ENCODE measurements at regions not wholly inside any gene's neighbourhood (a gene's known extent, or its start where the extent isn't known, plus 50 kb on each side); places are given as distances from the start of the nearest gene placed in this dataset.

GRCh38 chr6:81328700-81329099 lies 423.8 kb downstream of the TENT5A start:
- Histone ChIP-seq H3K27me3 (ENCODE audit: control insufficient read depth, insufficient read depth, low read length) (no peaks in the 10 kb centered on the region), H3K27ac (ENCODE audit: low read depth in 2 of 2, low read length in 2 of 2) (no peak overlapping the region), H3K9ac (ENCODE audit: low read length in 3 of 3) (no peak overlapping the region), H3K4me1 (ENCODE audit: control insufficient read depth in 2 of 3, insufficient read depth in 2 of 3, low read depth in 1 of 3, low read length in 3 of 3) (no peaks in the 10 kb centered on the region), H3K36me3 (ENCODE audit: control insufficient read depth in 2 of 3, insufficient read depth in 3 of 3, low read length in 3 of 3) (no peaks in the 10 kb centered on the region), H3K4me3 (ENCODE audit: low read length in 3 of 3) (no peak overlapping the region), H3K9me3 (ENCODE audit: control insufficient read depth in 2 of 3, insufficient read depth in 1 of 3, low read length in 3 of 3) (no peaks in the 10 kb centered on the region)
- TF ChIP-seq, protein P1, sequence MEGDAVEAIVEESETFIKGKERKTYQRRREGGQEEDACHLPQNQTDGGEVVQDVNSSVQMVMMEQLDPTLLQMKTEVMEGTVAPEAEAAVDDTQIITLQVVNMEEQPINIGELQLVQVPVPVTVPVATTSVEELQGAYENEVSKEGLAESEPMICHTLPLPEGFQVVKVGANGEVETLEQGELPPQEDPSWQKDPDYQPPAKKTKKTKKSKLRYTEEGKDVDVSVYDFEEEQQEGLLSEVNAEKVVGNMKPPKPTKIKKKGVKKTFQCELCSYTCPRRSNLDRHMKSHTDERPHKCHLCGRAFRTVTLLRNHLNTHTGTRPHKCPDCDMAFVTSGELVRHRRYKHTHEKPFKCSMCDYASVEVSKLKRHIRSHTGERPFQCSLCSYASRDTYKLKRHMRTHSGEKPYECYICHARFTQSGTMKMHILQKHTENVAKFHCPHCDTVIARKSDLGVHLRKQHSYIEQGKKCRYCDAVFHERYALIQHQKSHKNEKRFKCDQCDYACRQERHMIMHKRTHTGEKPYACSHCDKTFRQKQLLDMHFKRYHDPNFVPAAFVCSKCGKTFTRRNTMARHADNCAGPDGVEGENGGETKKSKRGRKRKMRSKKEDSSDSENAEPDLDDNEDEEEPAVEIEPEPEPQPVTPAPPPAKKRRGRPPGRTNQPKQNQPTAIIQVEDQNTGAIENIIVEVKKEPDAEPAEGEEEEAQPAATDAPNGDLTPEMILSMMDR (IDR thresholded peaks at IDR 0.05; ENCODE audit: borderline replicate concordance, extremely low read depth, insufficient read depth): no peak
- DNase-seq (no peak), FAIRE-seq (no peak)
- intact Hi-C loops (cut with DNase I): no loop called here

DNA sequence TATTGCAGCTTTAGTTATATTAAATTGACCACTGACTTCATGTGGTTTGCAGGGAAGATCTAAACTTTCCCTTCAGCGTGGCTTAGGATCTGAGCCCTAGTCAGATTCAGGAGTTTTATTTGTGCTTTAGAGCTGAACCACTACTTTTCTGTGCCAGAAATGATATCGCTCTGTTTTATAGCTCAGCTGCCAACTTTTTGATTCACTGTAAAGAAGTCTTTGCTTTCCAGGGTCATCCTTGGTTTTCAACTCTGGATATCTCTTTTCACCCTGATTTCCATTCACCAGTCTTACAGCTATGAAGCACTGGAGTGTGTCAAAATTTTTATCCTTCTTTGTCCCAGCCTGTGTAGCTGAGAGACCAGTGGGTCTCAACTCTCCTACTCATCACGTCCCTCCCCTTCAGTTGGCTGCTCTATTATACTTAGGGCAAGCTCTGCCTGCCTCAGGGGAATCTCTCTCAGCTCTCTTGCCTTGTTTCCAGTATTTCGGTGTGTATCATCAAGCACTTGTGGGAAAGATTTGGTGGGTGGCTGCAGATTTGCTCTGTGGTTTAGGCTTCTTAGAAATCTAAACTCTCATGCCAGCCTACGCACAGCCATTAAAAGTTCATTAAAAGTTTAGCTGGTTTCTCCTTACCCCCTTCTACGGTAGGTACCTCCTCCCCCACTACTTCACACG lies 425.5 kb downstream of the TENT5A start:
- H3K36me3 ChIP-seq (ENCODE audit: control insufficient read depth in 2 of 3, insufficient read depth in 3 of 3, low read length in 3 of 3): no peaks in the 10 kb centered on the region
- H3K27ac ChIP-seq (ENCODE audit: low read depth in 2 of 2, low read length in 2 of 2): no peak overlapping the region
- DNase-seq (no peak), FAIRE-seq (no peak)
- intact Hi-C loops (cut with DNase I): no loop called here
- H3K4me1 ChIP-seq (ENCODE audit: control insufficient read depth in 2 of 3, insufficient read depth in 2 of 3, low read depth in 1 of 3, low read length in 3 of 3): no peaks in the 10 kb centered on the region
- H3K9ac ChIP-seq (ENCODE audit: low read length in 3 of 3): no peak overlapping the region
- no peak overlapping the region for H3K4me3 ChIP-seq (ENCODE audit: low read length in 3 of 3)
- TF ChIP-seq, protein P1 (IDR thresholded peaks at IDR 0.05; ENCODE audit: borderline replicate concordance, extremely low read depth, insufficient read depth): no peak
- H3K9me3 ChIP-seq (ENCODE audit: control insufficient read depth in 2 of 3, insufficient read depth in 1 of 3, low read length in 3 of 3): no peaks in the 10 kb centered on the region
- no peaks in the 10 kb centered on the region for H3K27me3 ChIP-seq (ENCODE audit: control insufficient read depth, insufficient read depth, low read length)

DNA sequence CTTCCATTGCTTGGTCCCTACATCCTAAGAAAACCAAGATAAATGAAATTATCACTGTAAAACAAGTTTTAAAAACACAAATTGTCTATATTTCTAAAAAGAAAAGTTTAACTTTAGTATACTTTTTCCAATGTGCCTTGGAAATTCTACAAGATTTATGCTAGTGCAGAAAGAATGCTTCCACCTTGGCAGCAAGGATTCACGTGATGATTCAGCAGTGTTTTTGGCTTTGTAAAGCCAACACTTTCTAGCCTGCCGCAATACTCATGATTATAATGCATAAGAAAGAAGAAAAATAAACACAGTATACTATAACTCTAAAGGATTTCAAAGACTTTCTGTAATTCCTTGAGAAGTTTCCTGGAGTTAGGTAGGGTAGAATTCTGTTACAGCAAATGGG lies 442.7 kb downstream of the TENT5A start:
- H3K27ac ChIP-seq (ENCODE audit: low read depth in 2 of 2, low read length in 2 of 2): no peak overlapping the region
- no peaks in the 10 kb centered on the region for H3K36me3 ChIP-seq (ENCODE audit: control insufficient read depth in 2 of 3, insufficient read depth in 3 of 3, low read length in 3 of 3)
- H3K9ac ChIP-seq (ENCODE audit: low read length in 3 of 3): no peak overlapping the region
- intact Hi-C loops (cut with DNase I): no loop called here
- DNase-seq (no peak), FAIRE-seq (no peak)
- H3K27me3 ChIP-seq (ENCODE audit: control insufficient read depth, insufficient read depth, low read length): no peaks in the 10 kb centered on the region
- no peak overlapping the region for H3K4me3 ChIP-seq (ENCODE audit: low read length in 3 of 3)
- no peaks in the 10 kb centered on the region for H3K4me1 ChIP-seq (ENCODE audit: control insufficient read depth in 2 of 3, insufficient read depth in 2 of 3, low read depth in 1 of 3, low read length in 3 of 3)
- peaks cover 0 to 7% (median 0%) of the 10 kb centered on the region in 3 donors for H3K9me3 ChIP-seq (ENCODE audit: control insufficient read depth in 2 of 3, insufficient read depth in 1 of 3, low read length in 3 of 3)
- TF ChIP-seq, protein P1 (IDR thresholded peaks at IDR 0.05; ENCODE audit: borderline replicate concordance, extremely low read depth, insufficient read depth): no peak

Measured in kidney (tissue), 13 donors.